HL-60/S4 (cell line): ENCODE measurements at regions not wholly inside any gene's neighbourhood (a gene's known extent, or its start where the extent isn't known, plus 50 kb on each side); places are given as distances from the start of the nearest gene placed in this dataset.
"Not testable (repeated sequence)": the region's sequence is repeated elsewhere in the genome, so short reads cannot be mapped to it uniquely, and the experiment has no call there.

Source experiments
- in situ Hi-C: fragments of 300-500 bp; cut with MboI; formaldehyde crosslinking; loops from 2 replicates; pipeline ENCODE4 v1.14.3; 2022; ENCODE audit warnings: low sequenced_read_pairs

DNA sequence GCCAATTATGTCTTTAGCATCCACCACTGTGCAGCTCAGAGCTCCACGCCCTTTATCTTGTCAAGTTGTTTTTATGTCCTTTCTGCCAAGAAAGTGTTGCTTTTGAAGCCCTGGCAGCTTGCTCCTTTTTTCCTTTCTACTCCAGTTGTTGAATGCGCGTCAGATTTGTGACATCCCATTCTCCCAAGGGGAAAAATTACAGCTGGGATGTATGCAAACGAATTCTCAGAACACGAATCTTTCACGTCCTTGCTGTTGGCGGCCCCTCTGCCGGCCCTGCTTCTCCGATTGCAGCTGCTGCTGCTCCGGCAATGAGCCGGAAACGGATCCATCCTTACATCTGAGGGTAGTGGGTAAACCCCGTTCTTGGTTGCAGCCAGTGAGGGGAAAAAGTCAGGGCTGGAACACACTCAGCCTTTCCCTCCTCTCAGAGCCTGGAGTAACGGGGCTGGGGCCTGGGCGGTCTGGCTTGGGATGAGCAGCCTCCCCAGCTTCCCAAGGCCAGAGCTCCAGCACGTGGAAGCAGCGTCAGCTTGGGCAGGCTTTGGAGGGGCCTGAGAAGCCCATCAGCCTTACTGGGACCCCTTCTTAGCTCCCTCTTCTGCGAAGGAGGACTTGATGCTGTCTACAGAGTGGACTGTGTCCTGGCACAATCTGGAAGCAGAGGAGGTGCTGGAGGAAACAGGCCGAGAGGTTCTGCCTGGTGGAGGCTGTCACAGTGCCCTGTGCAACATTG is 79.0 kb upstream of the CHST15 start:
- in situ Hi-C loops, result no loop called here

DNA sequence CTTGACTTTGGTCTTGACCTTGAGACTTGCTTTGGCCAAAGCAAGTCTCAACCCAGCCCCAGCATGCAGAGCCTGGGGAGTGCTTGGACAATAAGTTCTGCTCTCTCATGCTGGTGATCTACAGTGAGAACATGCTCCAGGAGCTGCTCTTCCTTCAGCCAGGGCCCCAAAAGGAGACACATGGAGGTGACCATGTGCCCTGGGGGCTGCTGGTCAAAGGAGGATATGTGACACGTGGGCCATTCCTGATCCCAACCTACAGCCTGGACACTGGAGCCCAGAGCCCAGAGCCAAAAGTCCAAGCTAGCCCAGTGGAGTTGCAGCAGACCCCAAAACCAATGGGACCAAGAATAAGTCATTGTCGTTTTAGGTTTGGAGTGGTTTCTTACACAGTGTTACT is 78.2 kb upstream of the CHST15 start:
- in situ Hi-C loops, result no loop called here

DNA sequence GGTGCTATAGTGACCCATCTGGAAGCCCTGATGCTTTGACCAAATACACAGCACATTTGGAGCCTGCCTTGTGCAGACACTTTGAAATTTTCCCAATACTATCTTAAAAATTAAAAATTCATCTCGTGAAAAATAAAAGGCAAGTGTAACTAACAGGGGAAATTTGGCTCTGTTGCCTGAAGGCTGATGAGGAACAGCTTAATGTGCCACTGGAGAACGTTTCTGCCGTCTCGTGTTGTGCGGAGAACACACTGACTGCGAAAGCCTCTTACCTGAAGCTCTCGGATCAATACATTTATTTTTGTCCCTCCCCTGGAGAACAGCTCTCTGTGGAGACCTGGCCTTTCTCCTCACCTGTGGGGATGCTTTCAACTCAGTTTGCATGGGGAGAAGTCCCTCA is 77.2 kb upstream of the CHST15 start:
- in situ Hi-C loops, result no loop called here

DNA sequence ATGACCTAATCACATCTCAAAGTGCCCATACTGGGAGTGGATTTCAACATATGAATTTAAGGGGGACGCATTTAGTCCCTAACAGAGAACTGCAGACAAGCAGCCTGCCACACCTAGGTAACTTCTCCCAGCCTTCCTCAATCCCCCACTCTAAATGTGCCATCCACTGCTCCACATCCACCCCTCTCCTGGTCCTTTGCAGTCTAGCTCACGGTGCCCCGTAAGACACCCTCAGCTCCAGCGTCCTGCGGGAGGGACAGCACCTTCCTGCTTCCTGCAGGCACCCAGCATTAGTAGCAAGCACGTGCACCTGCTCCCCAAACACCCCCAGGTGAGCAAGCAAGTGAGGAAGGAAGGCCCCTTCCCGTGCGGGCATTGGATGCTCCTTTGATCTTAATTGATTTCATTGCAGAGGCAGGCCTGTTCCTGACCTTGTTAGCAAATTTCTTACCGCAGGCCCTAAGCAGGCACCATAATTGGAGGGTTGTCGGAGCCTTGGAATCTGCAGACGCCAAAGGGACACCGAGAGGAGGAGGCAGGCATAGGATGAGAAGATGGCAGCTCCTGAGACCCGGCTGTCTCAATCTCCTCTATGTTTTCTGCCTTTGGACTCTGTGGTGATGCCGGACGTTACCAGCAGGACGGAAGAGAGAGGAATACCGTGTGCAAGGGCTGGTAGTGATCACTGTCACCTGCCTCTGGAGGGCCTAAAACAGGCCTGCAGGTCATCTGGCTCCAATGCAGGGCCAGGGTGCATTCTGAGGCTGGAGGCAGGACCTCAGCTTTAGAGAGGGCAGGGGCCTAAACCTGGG is 75.8 kb upstream of the CHST15 start:
- in situ Hi-C loops, result no loop called here

DNA sequence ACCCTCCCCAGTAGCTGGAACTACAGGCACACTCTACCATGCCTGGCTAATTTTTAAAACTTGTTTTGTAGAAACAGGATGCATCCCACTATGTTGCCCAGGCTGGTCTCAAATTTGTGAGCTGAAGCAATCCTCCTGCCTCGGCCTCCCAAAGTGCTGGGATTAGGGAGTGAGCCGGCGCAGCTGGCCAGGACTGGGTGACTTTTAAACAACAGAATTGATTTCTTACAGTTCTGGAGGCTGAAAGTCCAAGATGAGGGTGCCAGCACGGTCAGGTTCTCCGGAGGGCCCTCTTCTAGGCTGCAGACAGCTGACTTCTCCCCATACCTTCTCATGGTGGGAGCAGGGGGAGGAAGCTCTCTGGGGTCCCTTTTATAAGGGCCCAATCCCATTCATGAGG is 75.2 kb upstream of the CHST15 start:
- in situ Hi-C loops, result no loop called here

DNA sequence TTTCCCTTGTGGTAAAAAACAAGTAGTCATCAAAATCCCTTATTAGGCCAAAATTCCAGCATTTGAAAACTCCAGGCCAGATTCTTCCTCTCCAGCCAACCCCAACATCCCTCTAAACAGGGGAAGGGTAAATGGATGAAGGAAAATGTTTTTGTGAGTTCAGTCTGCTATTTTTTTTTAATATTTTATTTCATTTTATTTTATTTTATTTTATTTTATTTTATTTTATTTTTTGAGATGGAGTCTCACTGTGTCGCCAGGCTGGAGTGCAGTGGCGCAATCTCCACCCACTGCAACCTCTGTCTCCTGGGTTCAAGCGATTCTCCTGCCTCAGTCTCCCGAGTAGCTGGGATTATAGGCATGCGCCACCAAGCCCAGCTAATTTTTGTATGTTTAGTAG is 74.5 kb upstream of the CHST15 start:
- in situ Hi-C loops, result not testable (repeated sequence)

DNA sequence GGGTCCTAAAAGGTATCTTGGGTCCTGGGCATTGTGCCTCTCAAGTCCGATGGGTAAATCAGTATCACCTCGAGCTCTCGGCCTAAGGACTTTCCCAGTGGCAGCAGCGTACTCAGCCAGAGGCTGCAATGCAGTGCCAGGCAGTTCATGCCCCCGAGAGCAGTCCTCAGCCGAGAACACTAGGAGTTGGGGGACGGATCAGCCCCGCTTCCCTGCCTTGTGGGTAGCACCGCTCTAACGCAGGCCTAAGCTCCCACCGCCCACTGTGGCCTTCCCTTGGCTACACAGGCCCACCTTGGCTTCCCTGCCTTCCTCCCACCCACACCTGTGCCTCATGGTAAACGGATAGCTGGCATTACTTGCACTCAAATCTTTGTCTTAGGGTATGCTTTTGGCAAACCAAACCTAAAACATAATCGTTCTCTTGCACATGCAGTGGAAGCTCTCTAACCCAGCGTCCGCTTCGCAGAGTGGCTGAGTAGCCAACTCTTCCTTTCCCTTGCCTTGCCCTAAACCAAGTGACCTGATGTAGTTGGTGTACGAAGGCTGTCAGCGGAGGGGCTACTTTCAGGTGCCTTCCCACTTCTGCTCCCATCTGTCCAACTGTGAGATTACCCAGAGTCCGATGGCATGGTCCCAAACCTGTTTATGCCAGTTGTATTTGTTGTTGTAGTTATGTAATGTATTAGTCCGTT is 73.2 kb upstream of the CHST15 start:
- in situ Hi-C loops, result no loop called here

DNA sequence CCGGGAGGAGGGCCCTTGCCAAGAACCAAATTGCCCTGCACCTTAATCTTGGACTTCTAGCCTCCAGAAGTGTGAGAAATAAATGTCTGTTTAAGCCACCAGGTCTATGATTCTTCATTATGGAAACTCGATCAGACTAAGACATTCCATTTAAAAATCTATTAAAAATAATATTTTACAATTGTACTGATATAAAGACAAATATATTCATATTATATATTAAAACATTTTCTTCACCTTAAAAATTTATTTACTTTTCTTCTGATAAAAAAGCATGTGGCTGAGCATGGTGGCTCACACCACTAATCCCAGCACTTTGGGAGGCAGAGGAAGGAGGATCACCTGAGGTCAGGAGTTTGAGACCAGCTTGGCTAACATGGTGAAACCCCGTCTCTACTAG is 72.4 kb upstream of the CHST15 start:
- in situ Hi-C loops, result no loop called here

DNA sequence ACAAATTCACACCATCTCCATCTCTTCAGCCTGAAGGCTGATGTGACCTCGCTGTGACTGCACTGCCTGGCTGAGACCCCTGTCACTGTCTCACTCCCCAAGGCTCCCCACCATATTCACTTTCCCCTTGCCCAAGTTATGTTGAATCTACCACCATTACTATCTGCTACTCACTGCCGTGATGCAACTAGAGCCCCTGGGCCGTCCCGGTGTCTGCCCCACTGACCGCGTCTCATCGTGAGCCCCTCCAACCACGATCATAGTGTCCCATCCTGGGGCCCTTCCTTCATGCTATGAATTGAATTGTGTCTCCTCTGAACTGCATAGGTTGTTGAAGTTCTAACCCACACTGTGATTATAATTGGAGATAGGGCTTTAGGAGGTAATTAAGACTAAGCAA is 71.9 kb upstream of the CHST15 start:
- in situ Hi-C loops, result no loop called here

DNA sequence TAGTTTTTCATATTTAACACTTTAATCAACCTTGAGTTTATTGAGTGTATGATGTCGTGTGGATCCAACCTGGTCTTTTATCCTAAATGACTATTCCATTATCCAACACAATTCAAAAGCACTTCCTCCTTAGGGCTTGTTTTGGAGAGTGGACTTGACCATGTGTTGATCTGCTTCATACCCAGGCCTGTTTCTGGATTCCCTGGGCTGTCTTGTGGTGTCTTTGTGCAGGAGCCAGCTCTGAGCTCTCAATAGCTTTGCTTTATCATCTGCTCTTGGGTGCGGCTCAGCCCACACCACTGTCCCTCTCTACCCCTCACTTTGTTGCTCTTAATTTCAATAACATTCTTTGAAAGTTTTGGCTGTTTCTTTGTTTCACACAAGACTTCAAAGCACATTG is 70.9 kb upstream of the CHST15 start:
- in situ Hi-C loops, result no loop called here

DNA sequence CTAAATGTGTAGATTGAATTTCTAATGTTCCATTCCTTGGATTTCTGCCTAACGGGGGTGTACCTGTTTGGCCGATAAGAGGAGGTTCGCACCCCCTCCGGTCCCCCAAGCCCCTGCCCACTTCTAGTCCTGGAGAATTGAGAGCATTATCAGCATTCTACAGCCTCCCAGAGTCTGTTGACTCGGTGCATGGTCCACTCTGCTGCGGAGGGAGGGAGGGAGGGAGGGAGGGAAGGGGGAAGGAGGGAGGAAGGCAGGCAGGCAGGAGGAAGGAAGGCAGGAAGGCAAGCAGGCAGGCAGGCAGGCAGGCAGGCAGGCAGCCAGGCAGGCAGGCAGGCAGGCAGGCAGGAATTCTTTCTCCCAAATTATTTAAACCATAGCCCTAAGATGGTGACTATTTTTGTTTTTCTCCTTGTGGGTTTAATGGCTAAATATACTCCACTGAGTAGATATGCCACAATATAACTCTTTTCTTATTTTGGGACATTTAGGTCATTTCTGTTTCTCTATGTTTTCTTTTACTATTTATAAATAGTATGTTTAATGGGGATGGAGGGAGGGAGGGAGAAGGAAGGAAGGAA is 69.5 kb upstream of the CHST15 start:
- in situ Hi-C loops, result no loop called here

DNA sequence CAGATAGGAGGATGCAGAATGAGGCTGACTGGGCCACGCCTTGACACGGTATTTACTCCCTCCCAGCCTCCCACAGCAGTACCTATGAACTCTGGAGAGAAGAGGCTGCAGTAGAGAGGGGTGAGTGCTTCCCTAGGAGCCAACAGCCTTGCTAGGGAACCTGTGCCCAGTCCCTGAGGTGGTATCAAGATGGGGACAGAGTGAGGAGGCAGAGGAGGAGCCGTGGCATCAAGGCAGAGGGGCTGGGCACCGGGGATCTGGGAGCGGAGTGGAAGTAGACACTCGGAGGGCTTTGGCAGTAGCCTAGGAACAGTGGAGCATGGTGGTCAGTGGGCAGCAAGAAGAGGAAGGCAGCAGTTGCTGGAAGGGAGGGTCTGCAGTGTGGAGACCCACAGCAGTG is 68.7 kb upstream of the CHST15 start:
- in situ Hi-C loops, result no loop called here

DNA sequence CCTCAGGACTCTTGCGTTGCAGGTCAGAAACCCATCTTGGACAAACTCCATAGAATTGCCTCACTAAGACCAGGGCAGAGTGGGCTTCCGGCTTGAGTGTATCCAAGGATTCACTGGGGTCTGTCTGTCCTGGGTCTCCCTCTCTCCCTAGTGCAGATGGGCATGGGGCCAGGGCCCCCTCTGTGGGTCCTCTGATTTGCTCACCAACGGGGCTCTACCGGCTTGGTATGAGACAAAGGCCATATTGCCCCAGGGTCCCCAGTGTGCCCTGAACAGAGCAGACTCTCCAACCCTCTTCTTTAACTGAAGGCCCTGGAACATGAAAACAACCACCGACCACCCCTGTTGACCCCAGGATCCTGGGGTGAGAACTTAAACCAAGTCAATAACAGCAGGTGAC is 68.2 kb upstream of the CHST15 start:
- in situ Hi-C loops, result no loop called here

DNA sequence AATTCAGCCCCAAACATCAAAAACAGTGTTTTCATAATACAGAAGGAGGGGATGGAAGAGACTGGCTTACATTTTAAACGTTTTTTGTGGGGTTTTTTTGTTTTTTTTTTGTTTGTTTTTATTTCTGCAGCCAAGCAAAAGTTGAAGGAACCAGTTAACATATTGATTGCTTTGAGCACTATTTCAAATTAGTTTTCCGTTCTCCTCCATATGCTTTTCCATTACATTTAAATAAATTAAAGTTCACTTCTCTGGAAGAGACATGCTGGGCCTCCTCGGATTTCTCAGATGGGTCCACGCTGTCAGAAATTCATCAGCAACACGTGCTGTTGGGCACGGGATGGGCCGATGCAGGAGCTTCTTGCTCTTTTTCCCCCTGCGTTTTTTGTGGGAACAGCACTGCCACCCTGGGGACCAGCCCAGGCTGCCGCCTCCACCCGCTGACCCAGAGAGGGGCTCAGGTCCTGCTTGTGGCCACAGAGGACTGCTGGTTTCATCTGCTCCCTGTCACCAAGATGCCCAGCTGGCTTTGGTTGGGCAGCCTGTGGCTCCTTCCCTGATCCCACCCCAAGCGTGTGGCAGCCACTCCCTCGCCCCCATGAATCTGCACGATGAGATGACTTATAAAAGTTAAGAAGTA is 67.7 kb upstream of the CHST15 start:
- in situ Hi-C loops, result no loop called here

DNA sequence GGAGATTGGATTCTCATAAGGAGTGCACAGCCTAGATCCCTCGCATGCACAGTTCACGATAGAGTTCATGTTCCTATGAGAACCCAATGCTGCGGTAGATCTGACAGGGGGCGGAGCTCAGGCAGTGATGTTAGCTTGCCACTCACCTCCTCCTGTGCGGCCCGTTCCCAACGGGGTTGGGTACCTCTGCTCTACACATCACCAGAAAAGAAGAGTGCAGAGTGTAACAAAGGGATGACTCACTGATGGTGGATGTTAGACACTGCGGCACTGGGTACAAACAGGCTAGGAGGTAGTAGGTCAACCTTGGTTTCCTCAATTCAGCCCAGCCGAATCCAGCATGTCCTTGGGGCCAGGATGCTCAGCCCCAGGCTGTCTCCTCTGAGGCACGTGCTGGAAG is 66.8 kb upstream of the CHST15 start:
- in situ Hi-C loops, result no loop called here

DNA sequence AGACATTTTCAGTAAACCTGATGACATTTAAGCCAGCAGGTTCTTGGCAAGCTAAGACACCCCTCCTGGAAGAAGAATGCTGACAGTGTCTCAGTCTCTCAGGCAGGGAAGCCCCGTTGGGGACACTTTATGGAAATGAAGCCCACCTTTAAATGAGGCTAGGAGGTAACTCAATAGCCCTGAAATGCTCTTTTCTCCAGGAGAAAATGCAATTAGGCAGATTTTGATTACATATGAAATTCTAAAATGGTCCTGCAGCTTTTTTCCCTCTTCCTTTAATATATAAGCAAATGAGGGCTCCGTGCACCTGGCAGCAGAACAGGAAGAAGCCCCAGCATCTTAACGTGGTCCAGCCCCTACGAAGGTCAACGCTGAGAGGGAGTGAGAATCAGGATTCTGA is 65.8 kb upstream of the CHST15 start:
- in situ Hi-C loops, result no loop called here

DNA sequence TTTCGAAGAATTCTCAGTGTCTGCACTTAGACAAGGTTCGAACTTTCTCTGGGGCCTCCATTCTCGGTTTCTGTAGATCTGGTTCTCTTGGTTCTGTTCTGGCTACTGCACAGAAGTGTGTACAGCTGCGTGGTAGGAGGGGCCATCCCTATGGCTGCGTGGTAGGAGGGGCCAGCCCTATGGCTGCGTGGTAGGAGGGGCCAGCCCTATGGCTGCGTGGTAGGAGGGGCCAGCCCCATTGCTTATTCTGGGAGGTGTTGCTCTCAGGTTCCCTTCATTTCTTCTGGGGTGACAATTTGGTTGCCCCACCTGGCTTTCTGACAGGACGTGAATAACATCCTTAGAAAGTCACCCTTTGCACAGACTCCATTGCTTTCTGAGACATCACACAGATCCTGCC is 65.2 kb upstream of the CHST15 start:
- in situ Hi-C loops, result no loop called here

DNA sequence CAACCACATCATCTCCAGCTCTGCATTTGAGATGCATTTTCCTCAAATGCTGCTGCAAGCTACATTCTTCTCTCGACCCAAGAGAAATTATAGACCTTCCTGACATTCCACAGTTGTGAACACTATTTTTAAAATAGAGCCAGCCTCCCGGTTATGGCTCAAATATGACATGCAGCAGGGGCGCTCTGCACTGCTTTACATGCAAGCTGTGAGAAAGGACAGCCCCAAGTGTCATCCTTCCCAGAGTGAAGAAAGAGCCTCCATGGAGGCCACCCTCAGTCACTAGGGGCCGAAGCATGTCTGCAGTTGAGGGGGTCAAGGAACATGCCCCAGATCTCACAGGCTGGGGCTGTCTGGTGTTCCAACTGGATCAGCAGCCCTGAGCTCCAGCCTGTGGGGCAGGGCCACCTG is 63.9 kb upstream of the CHST15 start:
- in situ Hi-C loops, result no loop called here

DNA sequence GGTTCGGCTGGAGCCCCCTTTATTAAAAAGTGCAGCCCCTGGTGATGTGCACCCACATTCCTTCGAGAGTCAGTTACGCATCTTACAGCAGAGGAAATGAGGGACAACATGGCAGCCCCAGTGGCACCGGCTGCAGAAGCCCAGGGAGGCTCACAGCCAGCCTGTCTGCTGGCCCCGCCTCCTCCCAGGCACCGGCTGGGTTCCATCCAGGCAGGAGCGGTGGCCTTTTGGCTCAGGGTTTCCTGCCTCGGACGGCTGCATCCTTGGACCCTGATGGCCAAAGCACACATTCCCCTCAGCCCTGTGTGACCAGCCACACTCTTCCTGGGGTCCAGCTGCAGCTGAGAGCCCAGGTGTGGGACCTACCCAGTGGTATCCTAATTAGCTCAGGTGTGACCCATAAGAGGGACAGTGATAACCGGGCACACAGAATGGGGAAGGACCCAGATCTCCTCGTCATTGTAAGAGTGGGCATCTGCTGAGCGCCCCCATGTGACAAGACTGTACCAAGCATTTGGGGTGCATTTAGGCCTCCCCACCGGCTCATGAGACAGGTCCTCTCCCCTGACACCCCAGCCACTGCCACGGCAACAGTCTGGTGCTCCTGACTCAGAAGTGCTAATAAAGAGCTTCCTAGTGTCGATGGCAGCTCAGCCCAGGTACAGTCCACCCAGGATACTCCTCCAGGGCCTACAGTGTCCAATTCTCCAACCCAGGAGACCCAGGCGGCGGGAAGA is 63.3 kb upstream of the CHST15 start:
- in situ Hi-C loops, result no loop called here

DNA sequence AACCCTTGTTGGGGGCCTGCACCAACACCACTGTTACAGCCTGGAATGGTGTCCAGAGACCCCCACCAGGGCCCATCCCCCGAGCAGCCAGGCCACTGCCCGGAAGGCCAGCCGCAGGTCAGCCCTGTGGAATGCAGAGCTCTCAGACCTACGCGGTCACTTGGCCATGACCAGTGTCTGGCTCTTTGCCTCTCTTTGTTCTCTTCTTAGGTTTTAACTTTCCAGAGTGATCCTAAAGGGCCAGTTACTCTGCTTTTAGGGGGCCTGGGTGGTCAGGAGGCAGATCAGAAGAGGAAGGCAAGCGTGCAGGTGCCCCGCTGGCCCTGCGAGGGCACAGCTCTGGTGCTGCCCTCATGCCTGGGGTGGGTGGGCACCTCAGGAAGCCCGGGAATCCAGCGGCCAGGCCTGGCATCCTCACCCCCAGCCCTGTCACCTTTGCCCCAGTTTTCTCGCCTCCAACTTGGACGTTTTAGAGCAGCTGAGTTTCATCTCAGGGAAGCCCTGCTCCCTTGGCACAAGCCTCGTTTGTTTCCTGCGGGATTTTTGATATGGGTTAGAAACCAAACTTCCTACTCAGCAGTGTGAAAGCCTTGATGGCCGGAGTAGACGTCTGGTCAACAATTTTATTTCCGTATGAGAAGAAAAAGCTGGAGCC is 62.5 kb upstream of the CHST15 start:
- in situ Hi-C loops, result no loop called here
